ENCODE measurements at regions not wholly inside any gene's neighbourhood (a gene's known extent, or its start where the extent isn't known, plus 50 kb on each side); places are given as distances from the start of the nearest gene placed in this dataset.

DNA sequence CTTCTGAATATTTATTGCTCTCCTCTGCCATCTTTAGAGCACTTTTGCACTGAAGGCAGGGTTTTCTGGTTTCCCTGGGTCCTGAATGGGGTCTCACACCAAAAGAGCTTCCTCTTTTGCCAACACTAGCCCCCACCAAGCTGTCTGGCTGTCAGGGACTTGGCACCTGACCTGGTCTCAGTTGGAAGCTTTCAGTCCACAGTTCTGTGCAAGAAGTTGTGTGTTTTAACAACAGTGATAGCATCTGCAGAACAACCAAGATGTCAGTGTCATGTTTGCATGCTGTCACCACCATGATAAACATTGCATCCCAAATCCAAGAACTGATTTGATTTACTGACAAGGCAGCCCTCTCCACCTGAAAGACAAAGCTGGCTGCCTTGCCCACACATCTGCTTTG, 448.5 kb upstream of the CCL2 start:
- no peak overlapping the region for H3K4me3 ChIP-seq (ENCODE audit: low read depth, low read length)
- TF ChIP-seq, protein P1, sequence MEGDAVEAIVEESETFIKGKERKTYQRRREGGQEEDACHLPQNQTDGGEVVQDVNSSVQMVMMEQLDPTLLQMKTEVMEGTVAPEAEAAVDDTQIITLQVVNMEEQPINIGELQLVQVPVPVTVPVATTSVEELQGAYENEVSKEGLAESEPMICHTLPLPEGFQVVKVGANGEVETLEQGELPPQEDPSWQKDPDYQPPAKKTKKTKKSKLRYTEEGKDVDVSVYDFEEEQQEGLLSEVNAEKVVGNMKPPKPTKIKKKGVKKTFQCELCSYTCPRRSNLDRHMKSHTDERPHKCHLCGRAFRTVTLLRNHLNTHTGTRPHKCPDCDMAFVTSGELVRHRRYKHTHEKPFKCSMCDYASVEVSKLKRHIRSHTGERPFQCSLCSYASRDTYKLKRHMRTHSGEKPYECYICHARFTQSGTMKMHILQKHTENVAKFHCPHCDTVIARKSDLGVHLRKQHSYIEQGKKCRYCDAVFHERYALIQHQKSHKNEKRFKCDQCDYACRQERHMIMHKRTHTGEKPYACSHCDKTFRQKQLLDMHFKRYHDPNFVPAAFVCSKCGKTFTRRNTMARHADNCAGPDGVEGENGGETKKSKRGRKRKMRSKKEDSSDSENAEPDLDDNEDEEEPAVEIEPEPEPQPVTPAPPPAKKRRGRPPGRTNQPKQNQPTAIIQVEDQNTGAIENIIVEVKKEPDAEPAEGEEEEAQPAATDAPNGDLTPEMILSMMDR (conservative IDR thresholded peaks at IDR 0.05; ENCODE audit: low read depth, low read length) = no peak
- no peak for DNase-seq (ENCODE audit: low read depth)

DNA sequence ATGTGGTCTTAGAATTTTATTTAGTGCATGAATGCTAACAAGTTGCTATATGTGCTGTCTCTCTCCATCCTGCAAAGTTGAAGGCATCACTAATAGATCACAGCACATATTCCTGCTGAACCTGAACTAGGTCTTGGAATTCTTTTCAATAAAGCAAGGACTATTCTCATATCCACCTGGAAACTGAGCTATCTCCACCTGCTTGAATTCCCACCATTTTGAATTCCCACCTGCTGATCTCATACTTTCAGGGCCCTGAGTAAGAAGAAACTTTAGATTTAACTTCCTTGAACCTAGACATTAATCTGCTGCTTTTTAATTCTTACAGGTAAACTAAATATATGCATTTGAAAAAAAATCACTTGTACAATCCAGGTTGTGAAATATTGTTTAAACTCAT, 445.3 kb upstream of the CCL2 start:
- no peak overlapping the region for H3K4me3 ChIP-seq (ENCODE audit: low read depth, low read length)
- TF ChIP-seq, protein P1 (conservative IDR thresholded peaks at IDR 0.05; ENCODE audit: low read depth, low read length) = no peak
- no peak for DNase-seq (ENCODE audit: low read depth)

DNA sequence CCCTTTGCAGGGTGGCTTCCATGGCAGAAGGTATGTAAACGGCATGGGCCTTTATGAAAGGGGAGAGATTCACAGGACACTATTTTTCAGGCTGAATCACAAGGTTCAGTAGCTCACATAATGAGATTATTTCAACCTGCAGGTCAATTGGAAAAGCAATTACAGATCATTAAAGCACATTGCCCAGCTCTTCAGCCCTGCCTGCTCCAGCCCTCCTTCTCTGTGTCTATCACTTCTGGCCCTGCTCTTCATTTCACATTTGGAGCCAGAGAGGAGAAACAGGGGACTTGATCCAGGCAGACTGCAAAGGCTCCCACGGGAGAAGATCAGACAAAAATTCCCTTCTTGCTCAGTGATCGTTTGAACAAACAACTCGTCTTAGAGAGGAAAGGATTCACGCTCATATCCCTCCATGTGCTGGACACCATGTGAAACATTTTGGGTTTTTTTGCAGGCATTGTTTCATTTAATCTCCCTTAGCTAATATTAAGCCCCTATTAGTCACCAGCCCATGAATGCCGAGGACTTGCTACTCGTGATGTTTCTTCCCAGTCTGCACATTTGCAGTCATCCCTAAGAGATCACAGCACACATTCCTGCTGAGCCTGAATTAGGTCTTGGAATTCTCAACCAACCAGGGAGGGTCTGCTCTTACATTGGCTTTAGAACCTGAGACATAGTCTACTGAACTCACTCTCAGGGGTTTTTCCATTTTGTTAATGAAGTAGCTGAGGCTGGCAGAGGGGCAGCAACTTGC, 443.9 kb upstream of the CCL2 start:
- DNase-seq (ENCODE audit: low read depth) = no peak
- no peak overlapping the region for H3K4me3 ChIP-seq (ENCODE audit: low read depth, low read length)
- TF ChIP-seq, protein P1 (conservative IDR thresholded peaks at IDR 0.05; ENCODE audit: low read depth, low read length) = no peak

DNA sequence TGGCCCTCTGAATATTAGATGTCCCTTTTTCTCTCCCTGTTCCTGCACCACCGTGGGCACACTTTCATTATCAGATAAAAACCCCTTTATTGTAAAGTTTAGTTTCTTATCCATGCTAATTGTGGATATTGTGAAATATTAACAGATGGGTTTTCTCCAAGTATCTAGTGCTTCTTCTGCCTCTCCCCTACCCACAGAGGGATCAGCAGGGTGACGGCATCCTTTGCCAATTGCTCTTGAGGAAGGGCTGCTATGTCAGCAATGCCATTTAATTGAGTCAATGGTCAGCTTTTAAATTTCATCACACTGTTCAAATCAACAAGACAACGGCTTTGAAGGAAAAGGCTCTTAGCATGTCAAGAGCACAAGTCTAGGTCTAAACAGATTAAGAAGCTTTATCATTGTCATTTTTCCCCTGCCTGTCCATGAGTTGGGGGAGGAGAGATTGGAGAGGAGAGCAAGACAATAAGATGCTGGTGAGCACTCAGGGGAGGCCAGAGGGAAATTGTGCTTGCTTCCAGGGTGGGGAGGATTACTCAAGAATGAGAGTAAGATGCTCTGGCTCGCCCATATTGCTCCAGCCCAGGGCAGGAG, 443.0 kb upstream of the CCL2 start:
- TF ChIP-seq, protein P1 (conservative IDR thresholded peaks at IDR 0.05; ENCODE audit: low read depth, low read length) = no peak
- H3K4me3 ChIP-seq (ENCODE audit: low read depth, low read length) = no peak overlapping the region
- no peak for DNase-seq (ENCODE audit: low read depth)

DNA sequence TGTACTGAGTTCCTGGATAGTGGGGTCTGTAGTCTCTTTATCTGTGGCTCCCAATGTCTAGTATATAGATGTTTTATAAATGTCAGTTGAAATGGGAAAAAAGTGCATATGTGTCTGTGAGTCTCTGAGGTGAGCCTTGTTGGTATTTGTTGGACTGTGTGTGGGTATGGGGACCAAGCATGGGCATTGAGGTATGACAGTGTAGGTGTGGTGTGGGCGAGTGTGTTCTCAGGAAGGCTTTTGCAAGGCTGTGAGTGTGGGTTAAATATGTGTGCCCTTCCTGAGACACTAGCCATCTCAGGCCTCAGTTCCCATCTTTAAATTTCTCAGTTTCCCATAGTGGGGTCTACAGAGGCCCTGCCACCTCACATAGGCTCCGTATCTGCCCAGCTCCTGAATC, 440.2 kb upstream of the CCL2 start:
- DNase-seq (ENCODE audit: low read depth) = no peak
- TF ChIP-seq, protein P1 (conservative IDR thresholded peaks at IDR 0.05; ENCODE audit: low read depth, low read length) = no peak
- no peak overlapping the region for H3K4me3 ChIP-seq (ENCODE audit: low read depth, low read length)

DNA sequence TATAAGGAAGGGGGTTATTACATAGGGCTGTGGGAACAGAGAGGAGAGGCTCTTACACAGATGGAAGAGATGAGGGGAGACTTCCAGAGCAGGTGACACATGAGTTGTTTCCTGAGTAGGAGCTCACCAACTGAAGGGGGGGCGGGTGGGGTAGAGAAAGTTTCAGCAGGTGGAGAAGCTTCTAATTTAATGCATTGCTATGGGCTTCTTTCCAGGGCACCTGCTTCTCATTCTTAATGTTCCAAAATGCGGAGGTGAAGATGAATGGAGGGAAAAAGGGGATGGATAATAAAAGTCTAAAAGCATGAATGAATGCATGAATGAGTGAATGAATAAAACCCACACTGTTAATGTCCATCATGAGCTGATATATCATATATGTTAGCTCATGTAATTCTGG, 439.0 kb upstream of the CCL2 start:
- H3K4me3 ChIP-seq (ENCODE audit: low read depth, low read length) = no peak overlapping the region
- TF ChIP-seq, protein P1 (conservative IDR thresholded peaks at IDR 0.05; ENCODE audit: low read depth, low read length) = no peak
- DNase-seq (ENCODE audit: low read depth) = no peak
